ENCODE measurements at regions not wholly inside any gene's neighbourhood (a gene's known extent, or its start where the extent isn't known, plus 50 kb on each side); places are given as distances from the start of the nearest gene placed in this dataset.

GRCh38 chr6:27761391-27761790, 150.8 kb downstream of the OR2B2 start:
- H3K4me1 Mint-ChIP-seq, result peaks cover 19 to 24% of the 10 kb centered on the region in 2 experiments
- H3K9me3 Mint-ChIP-seq, result no peaks in the 10 kb centered on the region; a peak in 1 of 5 replicates
- Histone ChIP-seq H3K9me3 (ENCODE audit: control insufficient read depth, low read depth, low read length) (no peaks in the 10 kb centered on the region), H3K4me1 (ENCODE audit: insufficient read depth, low read length) (peaks cover 2% of the 10 kb centered on the region; the same call in 1 of the 2 replicates), H3K9ac (ENCODE audit: extremely low read depth, insufficient read length, low read length) (no peak overlapping the region), H3K4me2 (ENCODE audit: insufficient read depth, insufficient read length, low read length) (no peak overlapping the region), H4K5ac (ENCODE audit: insufficient read length, low read depth, low read length) (no peak overlapping the region), H3K4ac (ENCODE audit: low read depth, low read length) (no peak overlapping the region), H3K79me1 (ENCODE audit: insufficient read depth, low read depth, low read length, poor library complexity, severe bottlenecking) (no peaks in the 10 kb centered on the region), H3K14ac (ENCODE audit: insufficient read depth, low read length) (no peak overlapping the region), H3K27me3 (ENCODE audit: insufficient read depth, low read length) (peaks cover 31% of the 10 kb centered on the region), H3K18ac (ENCODE audit: insufficient read length, low read depth, low read length) (no peak overlapping the region), H2AFZ (ENCODE audit: low read length) (no peak overlapping the region), H2BK12ac (ENCODE audit: insufficient read length, low read depth, low read length) (no peak overlapping the region), H3K27ac (ENCODE audit: insufficient read length, low read depth, low read length) (no peak overlapping the region), H4K91ac (ENCODE audit: insufficient read length, low read depth, low read length) (no peak overlapping the region), H3T11ph (ENCODE audit: low read length) (no peak overlapping the region), H2AK5ac (ENCODE audit: insufficient read length, low read length) (no peak overlapping the region), H3K56ac (ENCODE audit: insufficient read length, low read depth, low read length) (no peak overlapping the region), H3K79me2 (ENCODE audit: insufficient read depth, low read length) (no peaks in the 10 kb centered on the region), H2BK15ac (ENCODE audit: low read depth, low read length) (no peak overlapping the region), H4K20me1 (ENCODE audit: control insufficient read depth, insufficient read depth, insufficient read length) (no peaks in the 10 kb centered on the region), H4K8ac (replicated peaks; ENCODE audit: insufficient read length, low read depth, low read length) (no peak overlapping the region), H3K23ac (ENCODE audit: insufficient read length, low read depth, low read length) (no peak overlapping the region), H3K23me2 (ENCODE audit: insufficient read length, low read depth, low read length, poor library complexity, severe bottlenecking) (peaks cover 6% of the 10 kb centered on the region), H2BK5ac (ENCODE audit: insufficient read length, low read length) (no peak overlapping the region), H2BK120ac (ENCODE audit: low read depth, low read length, poor library complexity, severe bottlenecking) (no peak overlapping the region), H2BK20ac (ENCODE audit: low read depth, low read length, poor library complexity, severe bottlenecking) (no peak overlapping the region)
- no peak overlapping the region; a peak in 1 of 5 replicates for H3K4me3 Mint-ChIP-seq
- no peak for TF ChIP-seq CTCF (conservative IDR thresholded peaks at IDR 0.05)
- no CpG with 5 or more reads among the region's 7 CpGs for WGBS (ENCODE audit: extremely low coverage, insufficient read length, low lambda C conversion rate)
- no peak for DNase-seq
- no peaks in the 10 kb centered on the region; a peak in 1 of 7 replicates for H3K36me3 Mint-ChIP-seq (ENCODE audit: insufficient read depth in 1 of 3, low read depth in 3 of 3)
- no peak overlapping the region for H3K27ac Mint-ChIP-seq
- peaks cover 99% of the 10 kb centered on the region for H3K27me3 Mint-ChIP-seq (ENCODE audit: low read depth)
